ENCODE measurements at regions not wholly inside any gene's neighbourhood (a gene's known extent, or its start where the extent isn't known, plus 50 kb on each side); places are given as distances from the start of the nearest gene placed in this dataset.

DNA sequence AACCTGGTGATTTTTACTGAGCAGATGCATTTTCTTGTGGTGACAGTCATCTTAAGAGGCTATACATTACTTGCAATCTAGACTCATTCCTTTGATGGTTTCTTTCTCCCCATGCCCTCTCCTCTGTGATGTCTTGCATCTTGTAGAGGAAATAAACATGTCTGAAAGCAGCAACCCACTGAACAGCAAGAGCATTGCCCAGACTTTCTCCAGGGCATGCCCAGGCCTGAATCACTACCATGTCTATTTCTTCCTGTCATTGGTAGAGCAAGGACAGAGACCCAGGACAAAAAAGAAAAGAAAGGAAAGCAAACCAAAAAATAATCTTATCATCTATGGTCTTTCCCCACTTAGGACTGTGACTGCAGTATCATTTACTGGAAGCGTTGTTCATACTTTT lies 326.1 kb downstream of the HNRNPD start:
- H3K9me3 ChIP-seq = no peaks in the 10 kb centered on the region
- no peaks in the 10 kb centered on the region for H3K27me3 ChIP-seq
- H3K27ac ChIP-seq = no peak overlapping the region
- no peaks in the 10 kb centered on the region for H3K36me3 ChIP-seq
- H3K4me3 ChIP-seq = no peak overlapping the region
- H3K4me1 ChIP-seq = peaks cover 0 to 5% of the 10 kb centered on the region in 2 donors
- no peak for DNase-seq (ENCODE audit: low spot score)
- TF ChIP-seq, protein P1, sequence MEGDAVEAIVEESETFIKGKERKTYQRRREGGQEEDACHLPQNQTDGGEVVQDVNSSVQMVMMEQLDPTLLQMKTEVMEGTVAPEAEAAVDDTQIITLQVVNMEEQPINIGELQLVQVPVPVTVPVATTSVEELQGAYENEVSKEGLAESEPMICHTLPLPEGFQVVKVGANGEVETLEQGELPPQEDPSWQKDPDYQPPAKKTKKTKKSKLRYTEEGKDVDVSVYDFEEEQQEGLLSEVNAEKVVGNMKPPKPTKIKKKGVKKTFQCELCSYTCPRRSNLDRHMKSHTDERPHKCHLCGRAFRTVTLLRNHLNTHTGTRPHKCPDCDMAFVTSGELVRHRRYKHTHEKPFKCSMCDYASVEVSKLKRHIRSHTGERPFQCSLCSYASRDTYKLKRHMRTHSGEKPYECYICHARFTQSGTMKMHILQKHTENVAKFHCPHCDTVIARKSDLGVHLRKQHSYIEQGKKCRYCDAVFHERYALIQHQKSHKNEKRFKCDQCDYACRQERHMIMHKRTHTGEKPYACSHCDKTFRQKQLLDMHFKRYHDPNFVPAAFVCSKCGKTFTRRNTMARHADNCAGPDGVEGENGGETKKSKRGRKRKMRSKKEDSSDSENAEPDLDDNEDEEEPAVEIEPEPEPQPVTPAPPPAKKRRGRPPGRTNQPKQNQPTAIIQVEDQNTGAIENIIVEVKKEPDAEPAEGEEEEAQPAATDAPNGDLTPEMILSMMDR (IDR thresholded peaks at IDR 0.05) = no peak

DNA sequence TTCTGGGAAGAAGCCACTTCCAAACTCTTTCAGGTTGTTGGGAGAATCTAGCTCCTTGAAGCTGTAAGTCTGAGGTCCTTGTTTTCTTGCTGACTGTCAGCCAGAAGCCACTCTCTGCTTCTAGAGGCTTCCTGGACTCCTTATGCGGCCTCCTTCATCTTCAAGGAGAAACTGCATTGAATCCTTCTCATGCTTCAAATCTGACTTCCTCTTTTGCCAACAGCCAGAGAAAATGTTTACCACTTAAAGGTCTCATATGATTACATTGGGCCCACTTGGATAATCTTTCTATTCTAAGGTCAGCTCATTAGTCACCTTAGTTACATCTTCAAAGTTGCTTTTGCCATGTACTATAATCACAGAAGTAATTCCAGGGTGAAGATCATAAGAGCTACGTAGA lies 327.0 kb downstream of the HNRNPD start:
- Histone ChIP-seq H3K27me3 (no peaks in the 10 kb centered on the region), H3K27ac (no peak overlapping the region), H3K36me3 (no peaks in the 10 kb centered on the region), H3K9me3 (no peaks in the 10 kb centered on the region), H3K4me1 (peaks cover 0 to 5% of the 10 kb centered on the region in 2 donors), H3K4me3 (no peak overlapping the region)
- no peak for DNase-seq (ENCODE audit: low spot score)
- TF ChIP-seq, protein P1 (IDR thresholded peaks at IDR 0.05) = no peak

DNA sequence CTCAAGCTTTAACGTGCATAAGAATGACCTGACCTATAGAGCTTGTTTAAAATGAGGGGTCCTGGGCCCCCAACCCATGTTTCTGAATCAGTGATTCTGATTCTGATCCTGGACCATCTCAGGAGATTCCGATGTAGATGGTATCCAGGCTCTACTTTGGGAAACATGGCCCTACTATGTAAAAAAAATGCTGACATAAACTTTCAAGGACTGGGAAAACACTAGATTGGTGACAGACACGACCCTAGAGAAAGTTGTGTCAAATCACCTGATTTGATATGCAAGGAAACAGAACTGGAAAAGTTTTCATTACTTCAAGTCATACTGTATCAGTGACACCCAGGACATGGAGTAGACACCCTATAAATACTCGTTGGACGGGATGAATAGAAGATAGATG lies 328.5 kb downstream of the HNRNPD start:
- Histone ChIP-seq H3K36me3 (no peaks in the 10 kb centered on the region), H3K4me3 (no peak overlapping the region), H3K9me3 (no peaks in the 10 kb centered on the region), H3K4me1 (peaks cover 0 to 5% of the 10 kb centered on the region in 2 donors), H3K27ac (no peak overlapping the region), H3K27me3 (no peaks in the 10 kb centered on the region)
- TF ChIP-seq, protein P1 (IDR thresholded peaks at IDR 0.05) = no peak
- DNase-seq (ENCODE audit: low spot score) = no peak

DNA sequence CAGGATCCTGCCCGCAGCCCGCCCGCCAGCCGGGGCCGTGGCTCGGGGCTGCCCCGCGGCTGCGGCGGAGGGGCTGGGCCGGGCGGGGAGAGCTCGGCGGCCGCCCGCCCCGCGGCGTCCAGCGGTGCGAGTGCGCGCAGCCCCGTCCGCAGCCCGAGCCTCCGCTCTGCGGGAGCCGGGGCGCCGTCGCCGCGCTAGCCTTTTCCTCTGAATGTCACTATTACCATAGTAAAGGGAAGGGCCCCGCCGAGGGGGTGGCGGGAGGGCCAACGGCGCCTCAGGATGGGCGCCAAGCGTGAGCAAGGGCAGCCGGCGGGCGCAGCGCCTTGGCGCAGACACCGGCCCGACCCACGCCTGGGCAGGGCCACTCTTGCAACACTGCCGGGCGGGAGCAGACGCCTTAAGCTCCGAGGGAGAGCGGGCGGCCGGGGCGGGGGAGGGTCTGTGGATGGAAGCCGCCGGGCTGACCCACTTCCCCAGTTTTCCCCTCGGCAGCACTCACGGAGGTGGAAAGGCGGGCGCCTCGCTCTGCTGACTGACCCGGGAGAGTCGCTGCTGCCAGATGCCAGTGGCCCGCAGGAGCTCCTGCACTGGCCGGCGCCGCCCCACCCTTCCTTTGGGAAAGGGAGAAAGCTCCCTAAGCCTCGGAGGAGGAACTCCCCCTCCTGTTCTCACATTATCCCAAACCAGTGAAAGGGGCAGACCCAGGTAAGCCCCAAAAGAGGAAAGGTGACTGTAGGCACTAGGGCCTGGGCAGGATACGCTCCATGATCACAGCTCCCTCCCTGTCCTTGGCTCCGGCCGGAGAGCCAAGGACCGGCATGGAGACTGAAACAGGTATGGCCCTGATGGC lies 329.4 kb downstream of the HNRNPD start:
- H3K4me3 ChIP-seq = peak overlapping the region; percentile 42 to 53
- H3K27ac ChIP-seq = no peak overlapping the region
- TF ChIP-seq, protein P1 (IDR thresholded peaks at IDR 0.05) = no peak
- H3K9me3 ChIP-seq = no peaks in the 10 kb centered on the region
- H3K36me3 ChIP-seq = no peaks in the 10 kb centered on the region
- H3K4me1 ChIP-seq = peaks cover 0 to 5% of the 10 kb centered on the region in 2 donors
- H3K27me3 ChIP-seq = no peaks in the 10 kb centered on the region
- DNase-seq (ENCODE audit: low spot score) = peak; percentile 68

DNA sequence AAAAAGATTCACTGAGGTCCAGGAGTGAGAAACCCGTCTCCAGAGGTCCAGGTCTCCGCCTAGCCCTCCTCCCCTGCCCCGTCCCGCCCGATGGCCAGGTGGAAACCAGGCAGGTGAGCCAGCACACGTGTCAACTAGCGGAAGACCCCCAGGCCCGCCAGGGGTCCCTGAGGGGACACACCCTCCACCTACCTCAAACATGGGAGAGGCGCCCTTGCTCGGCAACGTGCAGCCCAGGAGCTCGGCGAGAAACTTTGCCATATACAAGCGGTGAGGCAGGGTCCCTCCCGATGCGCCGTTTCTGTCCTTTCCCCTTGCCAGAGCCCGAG lies 330.0 kb downstream of the HNRNPD start:
- Histone ChIP-seq H3K27me3 (no peaks in the 10 kb centered on the region), H3K4me3 (peak overlapping the region in 1 of 2 donors; percentile 53), H3K27ac (no peak overlapping the region), H3K9me3 (no peaks in the 10 kb centered on the region), H3K4me1 (peaks cover 0 to 5% of the 10 kb centered on the region in 2 donors), H3K36me3 (no peaks in the 10 kb centered on the region)
- DNase-seq (ENCODE audit: low spot score) = no peak
- TF ChIP-seq, protein P1 (IDR thresholded peaks at IDR 0.05) = no peak
